Activated naive CD4-positive, alpha-beta T cell (primary cell): ENCODE measurements at regions not wholly inside any gene's neighbourhood (a gene's known extent, or its start where the extent isn't known, plus 50 kb on each side); places are given as distances from the start of the nearest gene placed in this dataset.

Experiments used
- DNase-seq, 4 experiments: peaks; one replicate each; lab custom pipeline; 2025; lab: John Stamatoyannopoulos, UW

DNA sequence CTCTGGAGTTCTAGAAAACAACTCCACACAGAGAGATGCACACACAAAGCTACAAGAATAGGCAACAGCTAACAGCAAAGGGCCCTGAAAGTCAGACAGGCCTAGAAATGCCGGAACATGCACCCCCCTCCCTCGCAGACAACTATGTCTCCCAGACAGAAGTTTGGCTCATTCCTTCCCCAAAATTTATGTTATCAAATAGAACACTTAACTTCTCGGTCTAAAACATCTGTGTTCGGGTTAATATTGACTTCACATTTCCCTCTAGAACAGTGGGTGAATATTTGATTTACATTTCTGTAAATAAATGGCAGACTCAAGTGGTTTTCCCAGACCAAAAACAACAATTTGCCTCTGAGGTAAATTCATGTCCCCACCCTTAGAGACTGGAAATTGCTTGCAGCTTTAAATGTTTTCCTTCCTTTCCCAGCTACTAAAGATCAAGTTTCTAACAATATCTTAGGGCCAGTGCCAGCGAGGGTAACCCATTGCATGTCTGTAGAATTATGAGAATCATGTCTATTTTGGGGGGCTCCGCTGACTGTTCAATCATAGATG lies 92.5 kb upstream of the INHBA start:
- DNase-seq = no peak

DNA sequence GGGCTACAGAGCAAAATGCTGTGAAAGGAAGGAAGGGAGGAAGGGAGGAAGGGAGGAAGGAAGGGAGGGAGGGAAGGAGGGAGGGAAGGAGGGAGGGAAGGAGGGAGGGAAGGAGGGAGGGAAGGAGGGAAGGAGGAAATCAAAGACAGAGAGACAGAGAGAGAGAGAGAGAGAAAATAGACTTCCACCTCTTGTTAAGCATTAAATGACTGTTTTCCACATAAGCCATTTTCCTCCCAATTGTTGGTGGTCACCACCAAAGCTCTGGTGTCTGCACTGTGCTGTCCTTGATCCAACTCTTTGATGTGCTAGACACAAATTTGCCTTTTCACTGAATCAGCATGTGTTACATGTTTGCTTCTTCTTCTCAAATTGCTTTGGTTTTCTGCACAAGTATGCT lies 90.7 kb upstream of the INHBA start:
- no peak for DNase-seq

DNA sequence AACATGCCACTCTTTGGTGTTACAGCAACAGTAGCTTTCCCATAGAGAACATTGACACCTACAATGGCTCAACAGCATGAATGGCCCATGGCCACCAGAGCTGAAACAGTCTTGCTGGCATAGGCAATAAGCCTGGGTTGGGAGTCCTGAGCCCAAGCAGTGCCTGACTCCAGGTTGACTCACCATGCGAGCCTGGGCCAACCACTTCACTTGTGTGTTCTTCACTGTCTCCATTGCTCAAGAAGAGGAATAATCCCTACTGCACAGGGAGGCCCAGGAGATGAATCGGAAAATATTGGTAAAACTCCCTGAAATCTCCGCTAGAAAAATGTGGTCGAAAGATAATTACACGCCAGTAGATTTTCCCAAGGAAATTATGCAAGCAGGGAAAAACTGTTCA lies 89.2 kb upstream of the INHBA start:
- DNase-seq = no peak

DNA sequence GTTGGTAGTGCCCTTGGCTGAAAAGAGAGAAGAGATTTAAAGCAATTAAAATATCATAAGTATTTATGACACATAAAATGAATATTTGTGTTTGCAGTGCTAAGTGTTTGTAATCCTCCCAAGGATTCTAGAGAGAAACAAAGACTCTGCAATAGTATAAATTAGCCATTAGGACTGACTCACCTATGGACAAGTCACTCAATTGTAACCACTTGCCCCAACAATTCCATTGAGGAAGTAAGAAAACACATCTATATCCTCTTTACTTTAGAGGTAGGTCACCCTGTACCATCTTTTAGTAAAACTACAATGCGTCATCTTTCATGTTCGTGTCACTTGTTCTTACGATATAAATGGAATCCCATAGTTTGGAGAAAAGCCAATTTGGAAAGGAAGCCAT lies 85.7 kb upstream of the INHBA start:
- no peak for DNase-seq

DNA sequence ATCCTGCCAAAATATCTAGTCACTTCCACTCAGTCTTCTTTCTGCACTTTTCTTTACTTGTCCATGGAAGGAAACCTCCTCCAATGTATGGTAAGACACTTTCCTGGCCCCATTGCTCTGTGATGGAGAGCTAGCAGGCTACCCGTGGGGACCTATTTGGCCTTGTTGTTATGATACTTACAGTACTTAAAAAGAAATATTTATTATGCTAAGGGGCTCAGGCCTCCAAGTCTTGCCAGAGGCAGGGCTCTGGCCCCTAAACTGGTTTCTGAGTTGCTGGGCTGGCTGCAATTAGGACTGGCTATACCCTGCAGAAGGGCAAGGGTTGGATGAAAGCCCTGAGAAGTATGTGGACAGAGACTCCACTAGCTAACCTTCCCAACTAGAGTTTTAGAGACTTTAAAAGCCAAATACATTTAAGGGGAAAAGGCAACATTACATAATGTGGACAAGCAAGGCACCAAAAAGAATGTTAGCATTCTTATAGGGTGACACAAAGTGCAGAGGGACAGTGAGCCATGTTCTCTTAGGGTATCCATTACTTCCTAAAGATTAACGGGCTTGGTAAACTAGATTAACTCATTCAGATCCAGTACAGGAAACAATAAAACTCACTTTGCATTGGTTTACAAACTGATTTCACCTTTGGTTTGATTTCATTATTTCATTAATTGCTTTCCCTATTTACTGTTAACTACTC lies 84.9 kb upstream of the INHBA start:
- no peak for DNase-seq

DNA sequence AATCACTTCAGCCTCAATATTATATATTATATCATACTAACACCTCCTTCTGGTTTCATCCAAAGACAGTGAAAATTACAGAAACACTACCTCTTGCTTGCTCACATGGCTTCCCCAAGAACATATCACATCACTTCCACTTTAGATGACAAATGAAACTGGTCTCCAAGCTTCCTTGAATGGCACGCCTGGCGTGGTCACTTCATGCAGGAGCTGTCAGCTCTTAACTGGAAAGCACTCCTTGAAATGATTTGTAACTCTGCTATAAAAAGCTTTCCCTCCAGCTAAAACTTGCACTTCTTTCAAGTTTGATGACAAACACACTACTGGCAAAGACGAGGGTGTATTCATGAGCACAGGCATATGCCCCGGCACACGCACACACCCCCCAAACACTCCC lies 84.1 kb upstream of the INHBA start:
- no peak for DNase-seq

DNA sequence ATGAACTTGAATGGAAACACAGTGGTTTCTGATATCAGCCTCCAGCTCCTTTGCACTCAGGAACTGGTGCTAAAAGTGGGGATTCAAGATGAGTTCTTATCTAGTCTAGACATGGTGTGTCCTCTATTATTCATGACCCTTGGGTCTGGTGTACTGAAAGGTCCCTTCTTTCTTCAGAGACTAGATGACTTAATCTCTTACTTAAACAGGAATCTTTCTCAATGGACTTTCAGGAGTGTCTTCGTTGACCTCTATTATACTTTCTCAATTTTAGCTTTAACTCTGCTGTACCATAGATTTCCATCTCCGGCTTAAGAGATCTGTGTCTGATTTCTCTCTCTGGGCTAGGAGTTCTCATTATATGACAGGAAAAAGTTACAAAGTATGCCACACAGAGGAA lies 83.5 kb upstream of the INHBA start:
- DNase-seq = no peak

DNA sequence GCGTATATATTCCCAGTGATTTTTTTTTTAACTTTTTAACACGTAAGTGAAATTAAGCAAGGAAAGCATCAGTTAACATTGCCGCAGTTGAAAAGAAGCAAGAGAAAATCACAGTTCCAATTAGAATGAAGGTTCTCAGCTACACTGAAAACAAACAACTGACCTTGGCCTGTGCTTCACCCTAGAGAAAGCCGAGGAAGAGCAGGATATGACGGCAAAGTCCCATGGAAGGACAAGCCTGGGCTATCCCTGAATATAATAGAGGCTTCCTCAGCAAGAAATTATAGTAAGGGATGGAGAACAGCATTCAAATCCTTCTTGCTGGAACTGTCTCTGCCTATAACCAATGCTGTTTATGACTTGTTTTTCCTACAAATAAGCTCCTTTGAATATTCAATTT lies 83.0 kb upstream of the INHBA start:
- DNase-seq = no peak

DNA sequence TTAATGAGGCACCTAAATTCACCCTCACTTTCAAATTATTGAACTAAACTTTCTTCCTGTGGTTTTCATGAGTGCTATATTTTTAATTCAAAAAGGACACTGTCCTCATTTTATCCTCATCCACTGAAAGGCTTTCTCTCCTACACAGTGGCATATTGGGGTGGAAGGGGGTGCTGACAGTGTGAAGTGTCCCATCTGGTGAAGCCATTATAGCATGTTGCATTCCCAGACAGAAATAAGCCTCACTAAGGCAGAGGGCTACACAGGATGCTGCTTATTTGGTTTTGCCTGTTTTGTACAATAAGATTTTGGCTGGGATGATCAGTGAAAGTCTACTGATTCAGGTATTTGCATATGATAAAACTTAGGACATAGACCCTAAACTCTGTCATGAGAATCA lies 82.4 kb upstream of the INHBA start:
- no peak for DNase-seq

DNA sequence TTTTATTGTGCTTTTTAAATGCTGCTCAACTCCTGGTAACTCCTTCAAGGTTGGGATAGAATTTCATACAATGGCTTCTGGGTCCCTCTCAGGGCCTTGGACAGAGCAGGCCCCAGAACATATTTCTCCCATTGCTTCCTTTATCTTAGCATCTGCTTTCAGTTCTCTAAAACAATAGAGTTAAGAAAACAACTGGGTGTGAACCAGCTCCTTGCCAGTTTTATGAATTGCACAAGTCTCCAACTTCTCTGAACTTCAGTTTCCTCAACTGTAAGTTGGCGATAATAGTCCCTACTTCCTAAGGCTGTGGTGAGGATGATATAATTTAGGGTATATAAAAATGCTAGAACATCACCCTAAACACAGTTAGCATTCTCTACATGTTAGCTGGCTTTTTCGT lies 77.0 kb upstream of the INHBA start:
- DNase-seq = no peak

DNA sequence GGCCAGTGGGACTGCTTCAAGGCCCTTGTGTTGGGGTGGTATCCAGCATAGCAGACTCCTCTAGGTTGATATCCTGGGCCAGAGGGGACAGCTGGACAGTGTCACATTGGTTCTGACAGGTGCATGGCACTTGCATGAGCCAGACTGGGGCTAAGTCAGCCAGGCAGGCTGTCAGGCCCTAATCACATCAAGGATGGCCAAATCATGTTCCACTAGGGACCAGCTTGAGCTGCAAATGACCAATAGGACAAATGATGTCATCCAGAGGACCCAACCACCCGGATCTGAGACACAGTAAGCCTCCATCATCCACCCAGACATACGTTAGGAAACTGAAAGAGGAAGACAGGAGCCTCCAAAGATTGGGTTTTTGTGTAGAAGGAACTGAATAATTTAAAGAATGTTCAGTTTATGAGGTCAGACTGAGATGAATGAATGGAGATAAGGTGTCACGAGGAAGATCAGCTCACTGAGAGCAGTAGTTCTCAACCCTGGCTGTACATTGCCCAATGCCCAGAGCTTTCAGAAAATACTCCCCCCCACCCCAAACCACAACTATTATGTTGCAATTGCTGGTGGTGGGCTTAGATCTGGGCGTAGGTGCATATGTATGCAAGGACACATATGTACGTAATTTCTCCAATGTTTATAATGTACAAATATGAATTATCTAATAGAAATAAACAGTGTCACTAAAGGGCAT lies 75.2 kb upstream of the INHBA start:
- no peak for DNase-seq

DNA sequence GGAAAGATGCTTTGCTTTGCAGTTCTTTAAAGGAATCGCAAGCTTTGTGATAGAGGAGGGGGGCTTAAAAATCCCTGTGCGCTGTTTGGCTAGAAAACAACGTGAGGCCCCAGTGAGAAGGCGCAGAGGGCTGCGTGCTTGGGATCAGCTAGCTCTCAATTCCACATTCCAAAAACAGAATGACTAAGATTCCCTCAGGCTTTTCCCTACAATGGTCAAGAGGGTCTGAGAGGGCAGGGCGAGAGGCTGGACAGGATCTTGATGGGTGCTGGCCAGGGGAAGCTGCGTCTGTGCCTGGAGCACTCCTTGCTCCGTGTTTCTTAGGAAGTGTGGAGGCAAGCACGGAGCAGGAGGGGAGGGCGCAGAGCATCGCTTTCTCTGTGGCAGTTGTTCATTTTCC lies 72.1 kb upstream of the INHBA start:
- DNase-seq = no peak

DNA sequence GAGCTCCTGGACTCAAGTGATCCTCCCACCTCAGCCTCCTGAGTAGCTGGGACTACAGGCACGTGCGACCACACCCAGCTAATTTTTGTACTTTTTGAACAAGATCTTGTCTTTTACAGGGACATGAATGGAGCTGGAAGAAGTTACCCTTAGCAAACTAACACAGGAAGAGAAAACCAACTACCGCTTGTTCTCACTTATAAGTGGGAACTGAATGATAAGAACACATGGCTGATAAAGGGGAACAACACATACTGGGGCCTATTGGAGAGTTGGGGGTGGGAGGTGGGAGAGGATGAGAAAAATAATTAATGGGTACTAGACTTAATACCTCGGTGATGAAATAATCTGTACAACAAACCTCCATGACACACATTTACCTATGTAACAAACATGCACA lies 70.9 kb upstream of the INHBA start:
- no peak for DNase-seq

DNA sequence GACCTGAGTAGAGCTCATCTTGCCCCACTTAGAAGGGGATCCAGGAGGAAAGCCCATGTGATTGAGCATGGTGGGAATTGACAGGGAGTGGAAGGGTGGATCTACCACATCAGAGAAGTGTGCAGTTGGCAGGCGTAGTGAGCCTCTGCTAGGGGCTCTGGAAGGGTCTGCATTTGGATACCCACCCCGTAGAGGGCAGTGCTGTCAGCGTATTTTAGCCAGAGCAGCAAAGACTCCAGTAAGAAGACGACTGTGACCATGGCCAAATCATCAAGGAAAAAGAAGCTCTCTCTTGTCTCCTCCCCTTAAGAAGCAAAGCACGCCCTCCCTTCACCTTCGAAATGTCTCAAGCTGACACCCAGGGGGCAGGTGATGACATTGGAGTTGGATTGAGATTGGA lies 68.8 kb upstream of the INHBA start:
- DNase-seq = no peak

DNA sequence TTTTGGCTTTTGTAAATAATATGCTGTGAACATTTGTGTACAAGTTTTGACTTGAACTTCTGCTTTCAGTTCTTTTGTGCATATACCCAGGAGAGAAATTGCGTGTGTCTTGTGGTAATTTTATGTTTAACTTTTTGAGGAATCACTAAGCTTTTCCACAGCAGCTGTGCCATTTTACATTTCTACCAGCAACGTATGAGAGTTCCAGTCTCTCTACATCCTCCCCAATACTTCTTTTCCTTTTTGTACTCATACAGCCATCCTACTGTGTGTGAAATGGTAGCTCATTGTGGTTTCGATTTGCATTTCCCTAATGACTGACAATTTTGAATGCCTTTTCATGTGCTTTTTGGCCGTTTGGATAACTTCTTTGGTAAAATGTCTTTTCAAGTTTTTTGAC lies 66.3 kb upstream of the INHBA start:
- DNase-seq = no peak

DNA sequence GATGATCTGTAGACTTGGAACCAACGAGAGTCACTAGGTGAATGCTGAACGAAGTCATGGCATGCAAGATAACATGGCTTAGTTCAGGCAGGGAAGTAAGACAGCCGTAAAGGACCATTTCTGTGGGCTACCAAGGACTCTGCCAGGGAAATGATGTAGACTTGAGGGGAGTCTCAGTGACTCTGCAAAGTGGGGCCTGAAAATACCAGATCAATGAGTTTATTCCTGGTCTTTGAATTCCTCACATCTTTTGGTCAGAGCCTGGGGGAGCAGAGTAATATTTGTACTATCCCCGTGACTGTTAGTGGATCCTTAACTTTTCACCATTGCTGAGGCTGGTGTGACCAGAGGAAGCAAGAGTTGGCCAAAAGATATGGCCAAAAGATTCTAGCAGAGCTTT lies 60.7 kb upstream of the INHBA start:
- no peak for DNase-seq

DNA sequence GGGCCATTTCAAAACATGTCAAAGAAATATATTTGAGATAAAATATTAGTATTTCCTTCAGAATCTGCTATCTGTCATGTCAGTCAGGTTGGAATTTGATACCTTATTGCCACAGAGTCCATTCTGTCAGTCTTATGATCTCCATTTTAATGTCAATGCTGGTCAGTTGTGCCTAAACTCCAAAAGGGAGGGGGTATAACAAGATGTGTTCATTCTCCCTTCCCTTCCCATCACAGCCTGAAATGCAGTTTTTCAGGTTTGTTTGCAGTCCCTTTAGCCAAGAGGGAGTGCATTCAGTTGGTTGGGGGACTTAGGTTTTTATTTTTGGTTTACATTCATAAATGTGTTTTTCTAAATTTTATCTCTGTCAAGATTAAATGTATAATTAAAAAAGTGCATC lies 59.8 kb upstream of the INHBA start:
- DNase-seq = no peak

DNA sequence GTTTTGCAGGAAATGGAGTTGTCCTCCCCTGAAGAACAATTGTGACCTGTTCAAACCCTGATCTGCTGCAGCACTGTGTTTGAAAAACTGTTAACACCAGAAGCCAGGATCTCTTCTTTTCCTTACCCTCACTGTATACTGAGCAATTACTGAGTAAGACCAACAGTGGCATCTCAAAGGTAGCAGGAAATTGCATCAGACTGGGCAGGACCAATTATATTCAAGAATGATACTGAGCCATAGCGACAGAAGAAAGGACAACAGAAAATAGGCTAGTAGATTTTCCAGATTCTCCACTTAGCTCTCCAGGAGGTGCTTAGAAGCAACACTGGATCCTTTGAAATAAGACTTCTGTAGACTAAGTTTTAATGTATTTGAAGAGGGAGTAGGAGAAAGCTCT lies 57.4 kb upstream of the INHBA start:
- no peak for DNase-seq

DNA sequence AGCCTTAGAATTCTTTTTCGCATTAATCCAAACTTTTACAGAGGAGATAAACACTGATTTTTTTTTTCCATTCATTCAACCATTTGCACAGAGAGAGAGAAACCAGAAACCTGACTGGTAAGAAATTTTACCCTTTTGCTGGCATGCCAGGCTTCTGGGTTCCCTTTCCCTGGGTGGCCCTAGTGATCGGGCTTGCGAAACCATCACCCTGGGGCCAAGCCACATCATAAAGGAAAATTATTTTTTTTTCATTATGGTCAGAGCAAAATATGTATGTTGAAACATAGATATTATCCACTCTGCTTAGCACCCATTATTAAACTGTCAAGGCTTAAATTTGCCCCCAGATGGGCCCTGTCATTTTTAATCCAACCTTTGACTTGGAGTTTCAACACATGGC lies 55.4 kb upstream of the INHBA start:
- no peak for DNase-seq

DNA sequence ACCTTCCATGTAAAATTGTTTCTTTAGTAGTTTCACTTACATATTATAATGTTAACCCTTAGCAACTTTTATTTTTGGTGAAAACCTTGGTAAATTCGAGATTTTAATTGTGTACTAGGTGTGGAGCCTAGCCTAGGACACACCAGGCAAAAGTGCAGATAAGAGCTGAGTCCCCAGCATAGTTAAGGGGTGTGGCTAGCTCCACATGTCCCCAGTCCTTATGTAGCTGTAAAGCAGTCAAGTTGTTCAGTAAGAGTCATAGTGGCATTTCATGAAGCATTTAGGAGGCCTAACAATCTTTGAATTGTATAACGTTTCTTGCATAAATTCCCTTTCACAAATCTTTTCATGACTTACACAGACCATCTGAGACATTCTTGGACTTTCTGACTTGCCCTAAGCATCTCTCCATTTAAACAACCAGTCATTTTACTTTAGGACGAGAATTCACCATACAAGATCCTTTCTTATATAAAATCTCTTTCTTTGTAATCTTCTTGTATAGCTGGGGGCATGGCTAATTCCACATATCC lies 53.8 kb upstream of the INHBA start:
- no peak for DNase-seq

DNA sequence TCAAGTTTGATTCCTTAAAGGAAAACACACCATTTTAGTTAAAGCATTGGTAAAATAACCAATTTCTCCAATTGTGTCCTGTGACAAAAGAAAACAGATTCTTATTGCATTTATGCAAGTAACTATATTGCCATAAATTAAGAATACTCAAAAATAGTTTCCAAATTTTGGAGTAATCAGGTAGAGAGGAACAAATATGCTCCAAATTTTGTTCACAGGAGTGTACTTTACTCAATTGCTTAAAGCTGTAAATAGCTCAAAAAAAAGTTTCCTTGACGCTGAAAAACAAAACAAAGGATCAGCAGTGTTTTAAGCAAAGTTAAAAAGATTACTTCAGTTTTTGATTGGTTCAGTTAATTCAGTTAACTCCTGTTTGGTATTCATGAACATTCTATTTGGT lies 52.2 kb upstream of the INHBA start:
- no peak for DNase-seq

DNA sequence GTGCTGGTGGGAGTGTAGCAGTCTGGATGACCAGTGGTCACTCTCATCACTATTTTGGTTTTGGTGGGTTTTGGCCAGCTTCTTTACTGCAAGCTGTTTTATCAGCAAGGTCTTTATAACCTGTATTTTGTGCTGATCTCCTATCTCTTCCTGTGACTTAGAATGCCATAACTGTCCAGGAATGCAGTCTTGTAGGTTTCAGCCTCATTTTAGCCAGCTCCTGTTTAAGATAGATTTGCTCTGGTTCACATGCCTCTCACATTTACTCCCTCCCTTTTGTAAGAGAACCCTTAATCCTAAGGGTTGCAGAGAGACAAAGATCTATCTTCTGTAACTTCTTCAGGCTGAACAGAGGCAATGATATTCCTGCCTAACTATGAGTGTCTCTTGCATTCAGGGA lies 51.2 kb upstream of the INHBA start:
- no peak for DNase-seq
